ENCODE measurements at regions not wholly inside any gene's neighbourhood (a gene's known extent, or its start where the extent isn't known, plus 50 kb on each side); places are given as distances from the start of the nearest gene placed in this dataset.

DNA sequence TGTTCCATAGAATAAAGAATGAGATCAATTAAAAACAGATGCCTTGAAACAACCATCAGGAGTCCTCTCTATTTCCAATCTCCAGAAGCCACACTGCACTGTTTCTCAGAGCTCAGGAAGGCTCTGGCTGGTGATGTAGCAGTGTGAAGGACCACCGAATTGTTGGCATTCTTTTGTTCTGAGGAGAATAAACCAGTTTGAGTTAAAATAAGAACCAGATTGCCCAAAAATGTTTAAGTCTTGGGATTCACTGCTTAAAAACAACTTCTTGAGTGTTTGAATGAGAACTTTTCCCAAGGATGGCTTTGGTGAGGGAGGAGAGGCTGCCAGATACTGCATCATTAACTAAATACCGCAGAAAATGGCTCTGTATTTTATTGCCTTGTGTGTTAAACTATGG, 341.2 kb downstream of the C12orf75 start:
- Histone ChIP-seq H3K4me2 (ENCODE audit: extremely low read depth, insufficient read depth, low read length) (no peak overlapping the region), H4K20me1 (ENCODE audit: control insufficient read depth, extremely low read depth, insufficient read depth, low read length) (no peaks in the 10 kb centered on the region), H3K9ac (ENCODE audit: insufficient read depth, low read length) (no peak overlapping the region), H3K36me3 (ENCODE audit: control insufficient read depth, insufficient read depth, low read length) (no peaks in the 10 kb centered on the region), H3K4me3 (replicated peaks in 1 of 4; ENCODE audit: control extremely low read depth in 1 of 4, insufficient read depth in 1 of 4, low read depth in 3 of 4, low read length in 4 of 4) (no peak overlapping the region), H3K79me2 (ENCODE audit: control insufficient read depth, insufficient read depth, low read length) (no peaks in the 10 kb centered on the region), H3K27me3 (ENCODE audit: control insufficient read depth, insufficient read depth, low read length) (no peaks in the 10 kb centered on the region), H3K4me1 (ENCODE audit: control insufficient read depth, extremely low read depth, insufficient read depth, low read length) (no peaks in the 10 kb centered on the region), H3K27ac (ENCODE audit: insufficient read depth, low read length) (no peak overlapping the region), H3K9me3 (ENCODE audit: control insufficient read depth, insufficient read depth, low read depth, low read length) (no peaks in the 10 kb centered on the region), H2AFZ (ENCODE audit: low read length) (no peak overlapping the region)
- TF ChIP-seq, protein P1, sequence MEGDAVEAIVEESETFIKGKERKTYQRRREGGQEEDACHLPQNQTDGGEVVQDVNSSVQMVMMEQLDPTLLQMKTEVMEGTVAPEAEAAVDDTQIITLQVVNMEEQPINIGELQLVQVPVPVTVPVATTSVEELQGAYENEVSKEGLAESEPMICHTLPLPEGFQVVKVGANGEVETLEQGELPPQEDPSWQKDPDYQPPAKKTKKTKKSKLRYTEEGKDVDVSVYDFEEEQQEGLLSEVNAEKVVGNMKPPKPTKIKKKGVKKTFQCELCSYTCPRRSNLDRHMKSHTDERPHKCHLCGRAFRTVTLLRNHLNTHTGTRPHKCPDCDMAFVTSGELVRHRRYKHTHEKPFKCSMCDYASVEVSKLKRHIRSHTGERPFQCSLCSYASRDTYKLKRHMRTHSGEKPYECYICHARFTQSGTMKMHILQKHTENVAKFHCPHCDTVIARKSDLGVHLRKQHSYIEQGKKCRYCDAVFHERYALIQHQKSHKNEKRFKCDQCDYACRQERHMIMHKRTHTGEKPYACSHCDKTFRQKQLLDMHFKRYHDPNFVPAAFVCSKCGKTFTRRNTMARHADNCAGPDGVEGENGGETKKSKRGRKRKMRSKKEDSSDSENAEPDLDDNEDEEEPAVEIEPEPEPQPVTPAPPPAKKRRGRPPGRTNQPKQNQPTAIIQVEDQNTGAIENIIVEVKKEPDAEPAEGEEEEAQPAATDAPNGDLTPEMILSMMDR (conservative IDR thresholded peaks at IDR 0.05 in 1 of 2, IDR thresholded peaks at IDR 0.05 in 1 of 2; ENCODE audit: low read depth in 1 of 2, low read length in 2 of 2) = no peak
- no peak for TF ChIP-seq EZH2 (IDR thresholded peaks at IDR 0.05; ENCODE audit: low read length, missing control alignments)
- peak in 1 of 2 donors; percentile 39 for DNase-seq (ENCODE audit: low read depth in 2 of 2)

DNA sequence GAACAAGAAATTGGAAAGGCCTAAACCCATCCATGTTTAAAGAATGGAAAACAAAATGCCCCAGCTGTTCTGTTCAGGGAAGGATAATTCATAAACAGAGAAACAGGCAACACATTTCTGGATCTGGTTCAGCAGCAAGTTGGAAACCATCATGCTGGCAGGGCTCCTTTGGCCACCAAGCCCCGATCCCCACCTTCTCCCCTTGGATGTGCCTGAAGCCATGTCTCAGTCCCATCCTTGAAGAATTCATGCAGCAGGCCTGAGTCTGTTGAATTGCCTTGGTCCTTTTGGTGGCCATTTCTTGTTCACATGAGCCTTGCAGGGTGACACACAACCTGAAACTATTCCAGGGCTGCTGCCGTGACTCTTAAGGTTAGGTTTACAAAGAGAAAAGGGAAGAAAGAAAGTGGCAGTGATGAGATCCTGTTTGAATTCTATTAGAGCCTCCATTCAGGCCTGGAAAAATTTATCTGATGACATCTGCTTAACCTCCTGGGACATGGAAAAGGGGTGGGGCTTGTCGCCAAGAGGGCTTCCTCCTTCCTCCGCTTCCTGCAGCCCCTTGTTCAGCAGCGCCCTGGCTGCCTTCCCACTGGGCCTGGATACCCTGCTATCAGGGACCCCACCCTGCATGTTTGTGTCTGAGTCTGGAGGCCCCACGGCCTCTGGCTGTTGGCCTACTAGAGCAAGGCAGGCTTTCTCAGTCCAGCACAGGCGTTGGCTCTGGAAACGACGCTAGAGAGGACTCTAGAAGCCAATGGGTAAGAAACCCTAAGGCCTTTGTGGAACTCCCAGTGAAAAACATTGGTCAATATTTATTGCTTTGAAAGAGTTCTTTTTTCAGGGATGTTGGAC, 341.9 kb downstream of the C12orf75 start:
- no peak overlapping the region for H3K9ac ChIP-seq (ENCODE audit: insufficient read depth, low read length)
- H4K20me1 ChIP-seq (ENCODE audit: control insufficient read depth, extremely low read depth, insufficient read depth, low read length) = no peaks in the 10 kb centered on the region

DNA sequence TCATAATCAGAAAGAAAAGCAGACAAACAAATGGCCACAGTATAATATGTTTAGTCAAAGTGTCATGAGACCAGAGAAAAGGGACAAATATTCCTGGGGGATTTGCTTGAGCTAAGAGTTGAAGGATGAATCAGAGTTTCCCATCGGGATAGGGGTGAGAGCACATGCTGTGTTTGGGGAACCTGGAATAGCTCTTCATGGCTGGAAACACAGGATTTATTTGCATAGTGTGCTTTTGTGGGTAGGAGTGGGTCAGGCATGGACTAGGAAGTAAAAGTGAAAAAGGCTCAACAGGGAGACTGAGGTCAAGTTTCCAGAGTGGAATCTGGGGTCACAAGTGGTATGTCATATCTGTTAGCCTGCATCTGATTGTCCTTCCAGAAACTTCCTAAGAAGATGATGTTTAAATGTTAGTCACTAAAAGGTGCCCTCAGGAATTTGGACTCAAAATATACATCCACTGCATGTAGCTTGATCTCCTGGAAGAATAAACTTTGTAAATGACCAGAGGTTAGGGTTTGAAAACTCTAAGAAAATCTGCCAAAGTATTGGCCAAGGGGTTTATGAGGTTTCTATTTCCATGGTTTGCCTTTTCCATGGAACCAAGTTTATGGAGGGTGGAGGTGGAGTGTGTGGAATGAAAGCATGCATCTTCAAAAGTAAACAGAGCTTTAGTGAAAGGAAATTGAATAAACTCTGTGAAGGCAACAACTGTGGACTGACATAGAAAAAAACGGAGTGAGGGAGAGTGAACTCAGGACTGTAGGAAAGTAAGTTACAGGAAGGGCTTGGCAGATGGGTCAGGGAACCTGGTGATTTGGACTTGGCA, 344.6 kb downstream of the C12orf75 start:
- Histone ChIP-seq H4K20me1 (ENCODE audit: control insufficient read depth, extremely low read depth, insufficient read depth, low read length) (no peaks in the 10 kb centered on the region), H2AFZ (ENCODE audit: low read length) (no peak overlapping the region), H3K4me1 (ENCODE audit: control insufficient read depth, extremely low read depth, insufficient read depth, low read length) (no peaks in the 10 kb centered on the region), H3K27ac (ENCODE audit: insufficient read depth, low read length) (no peak overlapping the region), H3K4me3 (replicated peaks in 1 of 4; ENCODE audit: control extremely low read depth in 1 of 4, insufficient read depth in 1 of 4, low read depth in 3 of 4, low read length in 4 of 4) (no peak overlapping the region), H3K9ac (ENCODE audit: insufficient read depth, low read length) (no peak overlapping the region), H3K9me3 (ENCODE audit: control insufficient read depth, insufficient read depth, low read depth, low read length) (no peaks in the 10 kb centered on the region), H3K27me3 (ENCODE audit: control insufficient read depth, insufficient read depth, low read length) (no peaks in the 10 kb centered on the region), H3K79me2 (ENCODE audit: control insufficient read depth, insufficient read depth, low read length) (no peaks in the 10 kb centered on the region), H3K36me3 (ENCODE audit: control insufficient read depth, insufficient read depth, low read length) (no peaks in the 10 kb centered on the region), H3K4me2 (ENCODE audit: extremely low read depth, insufficient read depth, low read length) (no peak overlapping the region)
- DNase-seq (ENCODE audit: low read depth in 2 of 2) = no peak
- TF ChIP-seq, protein P1 (conservative IDR thresholded peaks at IDR 0.05 in 1 of 2, IDR thresholded peaks at IDR 0.05 in 1 of 2; ENCODE audit: low read depth in 1 of 2, low read length in 2 of 2) = no peak
- no peak for TF ChIP-seq EZH2 (IDR thresholded peaks at IDR 0.05; ENCODE audit: low read length, missing control alignments)

More for the DNA sequence above, 341.9 kb downstream of the C12orf75 start:
- no peak for TF ChIP-seq EZH2 (IDR thresholded peaks at IDR 0.05; ENCODE audit: low read length, missing control alignments)
- TF ChIP-seq, protein P1 (conservative IDR thresholded peaks at IDR 0.05 in 1 of 2, IDR thresholded peaks at IDR 0.05 in 1 of 2; ENCODE audit: low read depth in 1 of 2, low read length in 2 of 2) = no peak
- Histone ChIP-seq H3K4me2 (ENCODE audit: extremely low read depth, insufficient read depth, low read length) (no peak overlapping the region), H2AFZ (ENCODE audit: low read length) (no peak overlapping the region), H3K4me3 (replicated peaks in 1 of 4; ENCODE audit: control extremely low read depth in 1 of 4, insufficient read depth in 1 of 4, low read depth in 3 of 4, low read length in 4 of 4) (no peak overlapping the region), H3K27ac (ENCODE audit: insufficient read depth, low read length) (no peak overlapping the region), H3K79me2 (ENCODE audit: control insufficient read depth, insufficient read depth, low read length) (no peaks in the 10 kb centered on the region), H3K27me3 (ENCODE audit: control insufficient read depth, insufficient read depth, low read length) (no peaks in the 10 kb centered on the region), H3K4me1 (ENCODE audit: control insufficient read depth, extremely low read depth, insufficient read depth, low read length) (no peaks in the 10 kb centered on the region), H3K9me3 (ENCODE audit: control insufficient read depth, insufficient read depth, low read depth, low read length) (no peaks in the 10 kb centered on the region), H3K36me3 (ENCODE audit: control insufficient read depth, insufficient read depth, low read length) (no peaks in the 10 kb centered on the region)
- DNase-seq (ENCODE audit: low read depth in 2 of 2) = peak in 1 of 2 donors; percentile 31

Measured in fibroblast of lung (primary cell).